A673 (cell line): ENCODE measurements at regions not wholly inside any gene's neighbourhood (a gene's known extent, or its start where the extent isn't known, plus 50 kb on each side); places are given as distances from the start of the nearest gene placed in this dataset.

ENCODE experiments used
- BruUV-seq: library from RNA; stranded (reverse); fragments of 400-500 nt; replicated peaks from 2 replicates; lab custom pipeline; 2021; lab: Mats Ljungman, UMichigan
- CTCF ChIA-PET: fragments of 300-600 bp; sonication (Branson Sonifier 250); formaldehyde crosslinking; loops from one replicate; lab custom pipeline; 2022; ENCODE audit warnings: antibody characterized with exemption; lab: Charles Lee
- POLR2A ChIA-PET: fragments of 300-600 bp; sonication (Branson Sonifier 250); formaldehyde crosslinking; loops from one replicate; lab custom pipeline; 2022; ENCODE audit warnings: antibody characterized with exemption; ENCODE audit not compliant: low non-redundant PET; lab: Charles Lee
- DNase-seq: peaks from one replicate; pipeline ENCODE4 v3.0.0-alpha.2; 2015; ENCODE audit warnings: low spot score
- H3K27ac ChIP-seq: fragments of 200-600 bp; sonication (generic); 2 replicates; pipeline ENCODE4 v1.5.1; 2016; ENCODE audit warnings: mixed run types, low read depth, mild to moderate bottlenecking, mixed read lengths, antibody characterized with exemption, low read length; ENCODE audit not compliant: poor library complexity, severe bottlenecking
- H3K27me3 ChIP-seq: fragments of 200-600 bp; sonication (generic); replicated peaks from 2 replicates; pipeline ENCODE4 v1.6.1; 2017; ENCODE audit warnings: mixed run types, low read depth, mild to moderate bottlenecking, mixed read lengths, antibody characterized with exemption, low read length; ENCODE audit not compliant: insufficient read depth, poor library complexity
- H3K36me3 ChIP-seq: fragments of 200-600 bp; sonication (generic); 2 replicates; pipeline ENCODE4 v1.6.1; 2016; ENCODE audit warnings: mixed run types, mild to moderate bottlenecking, mixed read lengths, antibody characterized with exemption, low read length; ENCODE audit not compliant: insufficient read depth, poor library complexity, severe bottlenecking
- H3K4me1 ChIP-seq: fragments of 200-600 bp; sonication (generic); 2 replicates; pipeline ENCODE4 v1.6.1; 2017; ENCODE audit warnings: mixed run types, mild to moderate bottlenecking, mixed read lengths, antibody characterized with exemption, low read length; ENCODE audit not compliant: insufficient read depth, poor library complexity, severe bottlenecking
- H3K4me3 ChIP-seq: fragments of 200-600 bp; sonication (generic); 2 replicates; pipeline ENCODE4 v1.5.1; 2016; ENCODE audit warnings: low read depth, mixed run types, mild to moderate bottlenecking, mixed read lengths, low read length; ENCODE audit not compliant: poor library complexity, severe bottlenecking
- H3K9me3 ChIP-seq: fragments of 200-600 bp; sonication (generic); 2 replicates; pipeline ENCODE4 v1.6.1; 2016; ENCODE audit warnings: mixed run types, low read depth, mild to moderate bottlenecking, mixed read lengths, antibody characterized with exemption, low read length; ENCODE audit not compliant: poor library complexity, severe bottlenecking
- EZH2 ChIP-seq: fragments of 200-600 bp; sonication (generic); IDR thresholded peaks from 2 replicates; pipeline ENCODE4 v1.6.1; 2017; ENCODE audit warnings: borderline replicate concordance, low read depth, mild to moderate bottlenecking, mixed read lengths, antibody characterized with exemption, low read length; ENCODE audit not compliant: poor library complexity, severe bottlenecking
- intact Hi-C: fragments of 100-400 bp; cut with micrococcal nuclease; formaldehyde crosslinking; loops from one replicate; pipeline ENCODE4 v1.10.0; 2022; ENCODE audit not compliant: unreplicated experiment
- TF ChIP-seq, protein P1 (sequence below): fragments of 300-800, 200-600 bp; sonication (generic); conservative IDR thresholded peaks from 2 replicates; pipeline ENCODE4 v1.5.1; 2017; ENCODE audit warnings: low read depth, mild to moderate bottlenecking, antibody characterized with exemption, low read length, moderate library complexity, mixed read lengths

DNA sequence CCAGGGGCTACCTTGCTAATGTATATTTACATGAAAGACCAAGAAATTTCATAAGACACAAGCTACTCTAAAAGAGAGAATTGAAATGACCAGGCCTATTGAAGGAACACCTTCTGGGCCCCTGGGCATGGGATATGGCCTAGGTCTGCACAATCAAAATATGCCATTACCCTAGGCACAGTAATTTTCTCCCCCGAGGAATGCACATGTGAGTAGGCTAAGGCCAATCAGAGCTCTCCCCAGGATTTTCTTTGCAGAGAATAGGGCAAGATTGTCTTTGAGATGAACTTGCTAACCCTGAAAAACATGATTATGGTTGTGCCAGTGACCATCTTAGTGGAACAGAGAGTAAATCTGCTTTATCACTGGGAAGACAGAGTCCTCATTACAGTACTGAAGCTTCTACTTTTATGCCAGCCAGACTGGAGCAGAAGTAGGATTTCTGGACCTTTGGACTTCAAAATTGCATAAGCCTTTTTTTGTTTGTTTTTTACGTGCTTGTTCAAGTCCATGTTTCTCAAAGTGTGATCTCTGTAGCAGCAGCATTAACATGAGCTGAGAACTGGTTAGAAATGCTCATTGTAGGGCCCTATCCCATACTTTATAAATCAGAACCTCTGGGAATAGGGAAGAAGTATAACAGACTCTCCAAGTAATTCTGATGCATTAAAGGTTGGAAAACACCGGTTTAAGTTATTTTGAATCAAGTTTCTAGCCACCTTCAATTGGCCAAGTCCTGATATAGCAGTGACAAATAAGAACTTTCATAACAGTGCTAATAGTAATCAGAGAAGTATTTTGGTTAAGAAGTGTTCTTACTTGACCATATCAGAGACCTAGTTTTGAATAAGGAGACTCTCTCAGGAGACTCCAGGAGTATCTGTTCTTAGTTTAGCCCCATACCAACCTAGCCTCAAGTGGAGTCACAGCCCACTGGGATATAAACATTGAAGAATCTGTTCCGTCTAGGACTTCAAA is 112.9 kb downstream of the LMO3 start:
- intact Hi-C loops, result no loop called here
- DNase-seq, result no peak
- Histone ChIP-seq H3K4me1 (no peaks in the 10 kb centered on the region), H3K36me3 (no peaks in the 10 kb centered on the region), H3K27me3 (no peaks in the 10 kb centered on the region), H3K9me3 (no peaks in the 10 kb centered on the region), H3K4me3 (no peak overlapping the region), H3K27ac (no peak overlapping the region)
- no TSS peak for BruUV-seq
- POLR2A ChIA-PET, result no interaction called here
- CTCF ChIA-PET, result no interaction called here
- TF ChIP-seq EZH2, result no peak
- TF ChIP-seq, protein P1, sequence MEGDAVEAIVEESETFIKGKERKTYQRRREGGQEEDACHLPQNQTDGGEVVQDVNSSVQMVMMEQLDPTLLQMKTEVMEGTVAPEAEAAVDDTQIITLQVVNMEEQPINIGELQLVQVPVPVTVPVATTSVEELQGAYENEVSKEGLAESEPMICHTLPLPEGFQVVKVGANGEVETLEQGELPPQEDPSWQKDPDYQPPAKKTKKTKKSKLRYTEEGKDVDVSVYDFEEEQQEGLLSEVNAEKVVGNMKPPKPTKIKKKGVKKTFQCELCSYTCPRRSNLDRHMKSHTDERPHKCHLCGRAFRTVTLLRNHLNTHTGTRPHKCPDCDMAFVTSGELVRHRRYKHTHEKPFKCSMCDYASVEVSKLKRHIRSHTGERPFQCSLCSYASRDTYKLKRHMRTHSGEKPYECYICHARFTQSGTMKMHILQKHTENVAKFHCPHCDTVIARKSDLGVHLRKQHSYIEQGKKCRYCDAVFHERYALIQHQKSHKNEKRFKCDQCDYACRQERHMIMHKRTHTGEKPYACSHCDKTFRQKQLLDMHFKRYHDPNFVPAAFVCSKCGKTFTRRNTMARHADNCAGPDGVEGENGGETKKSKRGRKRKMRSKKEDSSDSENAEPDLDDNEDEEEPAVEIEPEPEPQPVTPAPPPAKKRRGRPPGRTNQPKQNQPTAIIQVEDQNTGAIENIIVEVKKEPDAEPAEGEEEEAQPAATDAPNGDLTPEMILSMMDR, result no peak

DNA sequence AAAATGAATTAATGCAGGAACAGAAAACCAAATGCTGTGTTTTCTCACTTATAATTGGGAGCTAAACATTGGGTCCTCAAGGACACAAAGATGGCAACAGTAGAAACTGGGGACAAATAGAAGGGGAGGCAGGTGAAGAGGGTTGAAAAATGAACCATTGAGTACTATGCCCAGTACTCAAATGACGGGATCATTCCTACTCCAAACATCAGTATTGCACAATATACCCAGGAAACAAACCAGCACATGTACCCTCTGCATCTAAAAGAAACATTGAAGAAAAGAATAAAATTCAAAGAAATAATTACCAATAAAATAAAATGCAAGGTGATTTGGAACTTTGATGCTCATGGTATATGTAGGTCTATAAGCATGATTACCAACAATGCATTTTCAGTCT is 110.8 kb downstream of the LMO3 start:
- Histone ChIP-seq H3K27me3 (no peaks in the 10 kb centered on the region), H3K4me1 (no peaks in the 10 kb centered on the region), H3K36me3 (no peaks in the 10 kb centered on the region), H3K27ac (no peak overlapping the region), H3K4me3 (no peak overlapping the region), H3K9me3 (no peaks in the 10 kb centered on the region)
- ChIA-PET POLR2A (no interaction called here), CTCF (no interaction called here)
- intact Hi-C loops, result no loop called here
- DNase-seq, result no peak
- no peak for TF ChIP-seq EZH2
- TF ChIP-seq, protein P1, result no peak
- BruUV-seq, result no TSS peak
